Tibial nerve (tissue), 4 donors: ENCODE measurements at regions not wholly inside any gene's neighbourhood (a gene's known extent, or its start where the extent isn't known, plus 50 kb on each side); places are given as distances from the start of the nearest gene placed in this dataset.

ENCODE experiments used
- EP300 ChIP-seq, 2 donors: sonication (generic); formaldehyde crosslinking; IDR thresholded peaks; one replicate each; pipeline ENCODE4 v1.6.1; 2017; ENCODE audit warnings: antibody characterized with exemption in 2 of 2, mild to moderate bottlenecking in 1 of 2
- POLR2A ChIP-seq, 2 donors: fragments of 450-650 bp; IDR thresholded peaks; one replicate each; pipeline ENCODE4 v1.6.1; 2017; ENCODE audit warnings: antibody characterized with exemption in 2 of 2, mild to moderate bottlenecking in 2 of 2, moderate library complexity in 2 of 2
- TF ChIP-seq, protein P1 (sequence below), 5 experiments: fragments of 200-600 bp in 3 of 5; fragments of 450-650 bp in 2 of 5; sonication (generic) in 3 of 5; IDR thresholded peaks; one replicate each; pipeline ENCODE4 v1.5.1; 2016 to 2019; ENCODE audit warnings: antibody characterized with exemption in 5 of 5, mild to moderate bottlenecking in 3 of 5, moderate library complexity in 2 of 5

DNA sequence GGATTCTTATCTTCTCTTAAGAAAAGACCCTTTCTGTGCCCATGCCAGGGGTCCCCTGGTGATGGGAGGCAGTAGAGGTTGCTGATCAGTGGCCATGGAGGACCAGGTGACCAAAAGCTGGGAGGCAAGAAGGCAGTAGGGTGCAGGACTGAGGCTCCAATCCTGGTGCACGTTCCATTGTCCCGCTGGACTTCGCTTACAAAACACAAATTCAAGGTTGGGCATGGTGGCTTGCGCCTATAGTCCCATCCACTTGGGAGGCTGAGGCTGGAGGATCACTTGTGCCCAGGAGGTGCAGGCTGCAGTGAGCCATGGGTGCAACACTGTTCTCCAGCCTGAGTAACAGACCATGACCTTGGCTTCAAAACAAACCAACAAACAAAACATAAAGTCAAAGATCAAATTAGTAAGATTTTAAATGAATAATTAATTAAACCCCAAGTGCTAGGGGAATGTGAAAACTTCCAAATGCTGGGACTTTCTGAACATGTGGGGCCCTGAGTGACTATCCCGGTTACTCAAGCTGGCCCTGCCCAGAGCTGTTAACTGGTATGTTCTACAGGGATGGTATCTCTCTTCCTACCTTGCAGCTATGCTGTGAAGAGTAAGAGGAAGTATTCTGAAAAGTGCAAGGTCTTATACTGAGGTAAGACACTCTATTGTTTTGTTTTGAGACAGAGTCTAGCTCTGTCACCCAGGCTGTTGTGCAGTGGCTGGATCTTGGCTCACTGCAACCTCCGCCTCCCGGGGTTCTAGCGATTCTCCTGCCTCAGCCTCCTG lies 97.6 kb downstream of the LYZL2 start:
- TF ChIP-seq POLR2A (IDR thresholded peaks at IDR 0.05) (no peak), EP300 (IDR thresholded peaks at IDR 0.05) (no peak)
- TF ChIP-seq, protein P1, sequence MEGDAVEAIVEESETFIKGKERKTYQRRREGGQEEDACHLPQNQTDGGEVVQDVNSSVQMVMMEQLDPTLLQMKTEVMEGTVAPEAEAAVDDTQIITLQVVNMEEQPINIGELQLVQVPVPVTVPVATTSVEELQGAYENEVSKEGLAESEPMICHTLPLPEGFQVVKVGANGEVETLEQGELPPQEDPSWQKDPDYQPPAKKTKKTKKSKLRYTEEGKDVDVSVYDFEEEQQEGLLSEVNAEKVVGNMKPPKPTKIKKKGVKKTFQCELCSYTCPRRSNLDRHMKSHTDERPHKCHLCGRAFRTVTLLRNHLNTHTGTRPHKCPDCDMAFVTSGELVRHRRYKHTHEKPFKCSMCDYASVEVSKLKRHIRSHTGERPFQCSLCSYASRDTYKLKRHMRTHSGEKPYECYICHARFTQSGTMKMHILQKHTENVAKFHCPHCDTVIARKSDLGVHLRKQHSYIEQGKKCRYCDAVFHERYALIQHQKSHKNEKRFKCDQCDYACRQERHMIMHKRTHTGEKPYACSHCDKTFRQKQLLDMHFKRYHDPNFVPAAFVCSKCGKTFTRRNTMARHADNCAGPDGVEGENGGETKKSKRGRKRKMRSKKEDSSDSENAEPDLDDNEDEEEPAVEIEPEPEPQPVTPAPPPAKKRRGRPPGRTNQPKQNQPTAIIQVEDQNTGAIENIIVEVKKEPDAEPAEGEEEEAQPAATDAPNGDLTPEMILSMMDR (IDR thresholded peaks at IDR 0.05), result no peak
